ENCODE measurements at regions not wholly inside any gene's neighbourhood (a gene's known extent, or its start where the extent isn't known, plus 50 kb on each side); places are given as distances from the start of the nearest gene placed in this dataset.
"Not testable (repeated sequence)": the region's sequence is repeated elsewhere in the genome, so short reads cannot be mapped to it uniquely, and the experiment has no call there.

- H3K9me3 ChIP-seq: no peaks in the 10 kb centered on the region
- WGBS, 2 donors: 93% methylated on average over 7 of the region's 7 CpGs
- no peaks in the 10 kb centered on the region for H3K27me3 ChIP-seq
- intact Hi-C loops (cut with DNase I): no loop called here
- TF ChIP-seq CTCF (IDR thresholded peaks at IDR 0.05) (no peak), POLR2A (IDR thresholded peaks at IDR 0.05) (no peak)
- no peaks in the 10 kb centered on the region for H3K4me1 ChIP-seq
- no peak overlapping the region for H3K27ac ChIP-seq
- H3K4me3 ChIP-seq (replicated peaks in 1 of 3): no peak overlapping the region
- H3K36me3 ChIP-seq: no peaks in the 10 kb centered on the region
- DNase-seq: no peak
Observed at GRCh38 chr7:80997841-80998240, 79.0 kb upstream of the SEMA3C start.

- H3K4me1 ChIP-seq; intact Hi-C loops (cut with DNase I); H3K27ac ChIP-seq; H3K27me3 ChIP-seq; H3K4me3 ChIP-seq (replicated peaks in 1 of 3); DNase-seq; H3K36me3 ChIP-seq; H3K9me3 ChIP-seq: not testable (repeated sequence)
- WGBS, 2 donors: 80 to 83% methylated on average over 2 of the region's 2 CpGs
Observed at GRCh38 chr7:80996236-80996635, 77.4 kb upstream of the SEMA3C start.

- H3K36me3 ChIP-seq: no peaks in the 10 kb centered on the region
- H3K27ac ChIP-seq: no peak overlapping the region
- H3K4me3 ChIP-seq (replicated peaks in 1 of 3): no peak overlapping the region
- DNase-seq: no peak
- no peaks in the 10 kb centered on the region for H3K27me3 ChIP-seq
- intact Hi-C loops (cut with DNase I): no loop called here
- H3K4me1 ChIP-seq: no peaks in the 10 kb centered on the region
- 77 to 80% methylated on average over 5 of the region's 5 CpGs for WGBS, 2 donors
- no peaks in the 10 kb centered on the region for H3K9me3 ChIP-seq
- TF ChIP-seq CTCF (IDR thresholded peaks at IDR 0.05) (no peak), POLR2A (IDR thresholded peaks at IDR 0.05) (no peak)
Observed at GRCh38 chr7:80991654-80992053, 72.8 kb upstream of the SEMA3C start.

- WGBS, 2 donors: 70 to 74% methylated on average over 1 of the region's 1 CpG
- TF ChIP-seq POLR2A (IDR thresholded peaks at IDR 0.05): no peak
- no peak for TF ChIP-seq CTCF (IDR thresholded peaks at IDR 0.05)
- intact Hi-C loops (cut with DNase I): no loop called here
- no peaks in the 10 kb centered on the region for H3K4me1 ChIP-seq
- no peaks in the 10 kb centered on the region for H3K27me3 ChIP-seq
- no peak overlapping the region for H3K27ac ChIP-seq
- H3K4me3 ChIP-seq (replicated peaks in 1 of 3): no peak overlapping the region
- no peaks in the 10 kb centered on the region for H3K9me3 ChIP-seq
- no peak for DNase-seq
- H3K36me3 ChIP-seq: no peaks in the 10 kb centered on the region
Observed at GRCh38 chr7:80984619-80985018, 65.8 kb upstream of the SEMA3C start.

GRCh38 chr7:80981405-80981804, 62.6 kb upstream of the SEMA3C start:
- 76 to 85% methylated on average over 3 of the region's 3 CpGs for WGBS, 2 donors
- no peak for DNase-seq
- intact Hi-C loops (cut with DNase I): no loop called here
- Histone ChIP-seq H3K27ac (no peak overlapping the region), H3K4me3 (replicated peaks in 1 of 3) (no peak overlapping the region), H3K27me3 (no peaks in the 10 kb centered on the region), H3K4me1 (no peaks in the 10 kb centered on the region), H3K9me3 (no peaks in the 10 kb centered on the region), H3K36me3 (no peaks in the 10 kb centered on the region)
- no peak for TF ChIP-seq POLR2A (IDR thresholded peaks at IDR 0.05)
- TF ChIP-seq CTCF (IDR thresholded peaks at IDR 0.05): no peak

GRCh38 chr7:80977751-80978150, 58.9 kb upstream of the SEMA3C start:
- Histone ChIP-seq H3K27me3 (no peaks in the 10 kb centered on the region), H3K4me1 (no peaks in the 10 kb centered on the region), H3K4me3 (replicated peaks in 1 of 3) (no peak overlapping the region), H3K27ac (no peak overlapping the region), H3K36me3 (no peaks in the 10 kb centered on the region), H3K9me3 (no peaks in the 10 kb centered on the region)
- intact Hi-C loops (cut with DNase I): no loop called here
- no peak for DNase-seq
- 44 to 58% methylated on average over 1 of the region's 1 CpG for WGBS, 2 donors
- no peak for TF ChIP-seq CTCF (IDR thresholded peaks at IDR 0.05)
- TF ChIP-seq POLR2A (IDR thresholded peaks at IDR 0.05): no peak

Measured in thyroid gland (tissue), 4 donors.